ENCODE measurements at regions not wholly inside any gene's neighbourhood (a gene's known extent, or its start where the extent isn't known, plus 50 kb on each side); places are given as distances from the start of the nearest gene placed in this dataset.

GRCh38 chr7:110210941-110211608, 879.9 kb upstream of the LRRN3 start:
- TF ChIP-seq YY1 (IDR thresholded peaks at IDR 0.05; ENCODE audit: insufficient read depth, insufficient read length) (no peak), ZNF274 (IDR thresholded peaks at IDR 0.05; ENCODE audit: low read depth, low read length) (no peak)
